Activated CD4-positive, alpha-beta T cell treated with anti-CD3 and anti-CD28 coated beads, Interleukin-2, amount 10 ng/mL, durations not matched to agents 7 days and 5 days (primary cell): ENCODE measurements at regions not wholly inside any gene's neighbourhood (a gene's known extent, or its start where the extent isn't known, plus 50 kb on each side); places are given as distances from the start of the nearest gene placed in this dataset.
"Not testable (repeated sequence)": the region's sequence is repeated elsewhere in the genome, so short reads cannot be mapped to it uniquely, and the experiment has no call there.

ENCODE experiments used
- CTCF ChIA-PET: fragments of 350-600 bp; sonication (Branson Sonifier 250); formaldehyde crosslinking; loops from one replicate; lab custom pipeline; 2021; ENCODE audit warnings: antibody characterized with exemption; lab: Charles Lee
- POLR2A ChIA-PET: fragments of 350-600 bp; sonication (Branson Sonifier 250); formaldehyde crosslinking; loops from one replicate; lab custom pipeline; 2021; ENCODE audit warnings: antibody characterized with exemption; lab: Charles Lee
- DNase-seq: peaks from one replicate; pipeline ENCODE4 v3.0.0-alpha.2; 2020
- H3K27ac Mint-ChIP-seq: one replicate; pipeline ENCODE4 v1.8.0; 2021; ENCODE audit warnings: mild to moderate bottlenecking, moderate library complexity, mixed read lengths
- H3K27me3 Mint-ChIP-seq: one replicate; pipeline ENCODE4 v1.8.0; 2021; ENCODE audit warnings: mixed read lengths
- H3K36me3 Mint-ChIP-seq: one replicate; pipeline ENCODE4 v1.8.0; 2021; ENCODE audit warnings: low read depth, mixed read lengths
- H3K4me1 Mint-ChIP-seq: one replicate; pipeline ENCODE4 v1.8.0; 2021; ENCODE audit warnings: mixed read lengths
- H3K4me3 Mint-ChIP-seq: one replicate; pipeline ENCODE4 v1.8.0; 2021; ENCODE audit warnings: mild to moderate bottlenecking, moderate library complexity, mixed read lengths
- H3K9me3 Mint-ChIP-seq: one replicate; pipeline ENCODE4 v1.8.0; 2021; ENCODE audit warnings: mixed read lengths

DNA sequence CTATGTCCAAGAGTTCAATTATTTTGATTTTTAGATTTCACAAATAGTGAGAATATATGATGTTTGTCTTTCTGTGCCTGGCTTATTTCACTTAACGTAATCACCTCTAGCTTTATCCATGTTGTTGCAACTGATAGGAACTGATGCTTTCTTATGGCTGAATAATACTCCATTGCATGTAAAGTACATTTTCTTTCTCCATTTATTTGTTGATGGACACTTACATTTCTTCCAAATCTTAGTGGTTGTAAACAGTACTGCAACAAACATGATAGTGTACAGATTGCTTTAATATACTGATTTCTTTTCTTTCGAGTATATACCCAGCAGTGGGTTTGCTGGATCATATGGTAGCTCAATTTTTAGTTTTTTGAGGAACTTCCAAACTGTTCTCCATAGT is 600.6 kb upstream of the SEMA6D start:
- ChIA-PET POLR2A (no interaction called here), CTCF (no interaction called here)
- no peak for DNase-seq
- H3K27me3 Mint-ChIP-seq: no peaks in the 10 kb centered on the region
- no peak overlapping the region for H3K27ac Mint-ChIP-seq
- H3K4me1 Mint-ChIP-seq: no peaks in the 10 kb centered on the region
- peaks cover 7% of the 10 kb centered on the region for H3K9me3 Mint-ChIP-seq
- H3K4me3 Mint-ChIP-seq: no peak overlapping the region
- H3K36me3 Mint-ChIP-seq: no peaks in the 10 kb centered on the region

DNA sequence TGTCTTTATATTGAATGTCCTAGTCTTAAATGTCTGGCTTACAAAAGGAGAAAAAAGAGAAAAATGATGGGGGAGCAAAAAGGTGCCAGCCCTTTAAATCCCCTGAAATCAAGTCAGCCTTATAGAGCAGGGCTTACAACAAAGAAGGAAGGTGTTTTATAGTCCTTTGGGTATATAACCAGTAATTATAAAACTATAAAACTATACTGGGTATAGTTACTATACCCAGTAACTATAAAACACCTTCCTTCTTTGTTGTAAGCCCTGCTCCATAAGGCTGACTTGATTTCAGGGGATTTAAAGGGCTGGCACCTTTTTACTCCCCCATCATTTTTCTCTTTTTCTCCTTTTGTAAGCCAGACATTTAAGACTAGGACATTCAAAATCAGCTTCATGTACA is 598.0 kb upstream of the SEMA6D start:
- POLR2A ChIA-PET: no interaction called here
- no peaks in the 10 kb centered on the region for H3K36me3 Mint-ChIP-seq
- peaks cover 7% of the 10 kb centered on the region for H3K9me3 Mint-ChIP-seq
- no peak for DNase-seq
- CTCF ChIA-PET: no interaction called here
- H3K4me1 Mint-ChIP-seq: no peaks in the 10 kb centered on the region
- H3K27ac Mint-ChIP-seq: no peak overlapping the region
- no peak overlapping the region for H3K4me3 Mint-ChIP-seq
- H3K27me3 Mint-ChIP-seq: no peaks in the 10 kb centered on the region

GRCh38 chr15:47124430-47125102 is 592.7 kb upstream of the SEMA6D start:
- H3K4me1 Mint-ChIP-seq: no peaks in the 10 kb centered on the region
- CTCF ChIA-PET: no interaction called here

DNA sequence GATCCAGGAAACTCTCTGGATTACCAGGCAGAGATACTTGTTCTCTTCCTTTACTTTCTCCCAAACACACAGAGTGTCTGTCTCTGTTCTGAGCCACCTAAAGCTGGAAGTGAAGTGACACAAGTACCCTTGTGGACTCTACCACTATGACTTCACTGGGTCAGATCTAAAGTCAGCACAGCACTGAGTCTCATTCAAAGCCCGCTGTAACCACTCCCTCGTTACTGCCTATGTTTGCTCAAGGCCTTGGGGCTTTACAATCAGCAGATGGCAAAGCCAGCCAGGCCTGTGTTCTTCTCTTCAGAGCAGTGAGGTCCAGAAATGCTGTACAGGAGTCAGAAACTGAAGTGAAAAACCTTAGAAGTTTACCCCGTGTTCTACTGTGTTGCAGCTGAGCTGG is 588.3 kb upstream of the SEMA6D start:
- CTCF ChIA-PET: no interaction called here

More at GRCh38 chr15:47124430-47125102, 592.7 kb upstream of the SEMA6D start:
- Mint-ChIP-seq H3K36me3 (no peaks in the 10 kb centered on the region), H3K4me3 (no peak overlapping the region), H3K27ac (no peak overlapping the region), H3K9me3 (peaks cover 17% of the 10 kb centered on the region), H3K27me3 (no peaks in the 10 kb centered on the region)
- POLR2A ChIA-PET: no interaction called here
- no peak for DNase-seq

GRCh38 chr15:47131450-47131849 is 585.9 kb upstream of the SEMA6D start:
- DNase-seq, H3K36me3 Mint-ChIP-seq, H3K4me3 Mint-ChIP-seq, CTCF ChIA-PET, H3K27ac Mint-ChIP-seq, H3K4me1 Mint-ChIP-seq, POLR2A ChIA-PET, H3K27me3 Mint-ChIP-seq: not testable (repeated sequence)
- H3K9me3 Mint-ChIP-seq: peaks cover 15% of the 10 kb centered on the region

More for the DNA sequence above, 588.3 kb upstream of the SEMA6D start:
- Mint-ChIP-seq H3K27ac (no peak overlapping the region), H3K36me3 (no peaks in the 10 kb centered on the region), H3K4me1 (no peaks in the 10 kb centered on the region), H3K9me3 (peaks cover 21% of the 10 kb centered on the region), H3K27me3 (no peaks in the 10 kb centered on the region), H3K4me3 (no peak overlapping the region)
- DNase-seq: no peak
- POLR2A ChIA-PET: no interaction called here

DNA sequence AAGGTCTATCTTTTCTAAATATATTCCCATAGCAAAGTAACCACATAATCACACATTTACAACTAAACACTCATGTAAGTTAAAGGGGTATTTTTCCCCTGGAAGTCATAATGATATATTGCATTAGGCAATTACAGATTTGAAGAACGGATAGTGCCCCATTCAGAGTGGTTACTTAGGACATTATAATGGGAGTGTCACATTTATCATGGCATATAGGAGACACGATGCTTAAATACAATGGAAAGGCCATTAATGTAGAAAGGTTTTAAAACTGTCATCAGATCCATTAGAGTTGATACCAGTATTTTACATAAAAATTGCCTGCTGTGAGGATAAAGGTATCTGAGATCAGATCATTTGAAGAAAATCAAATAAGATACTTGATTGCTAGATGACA is 582.0 kb upstream of the SEMA6D start:
- Mint-ChIP-seq H3K36me3 (no peaks in the 10 kb centered on the region), H3K4me1 (no peaks in the 10 kb centered on the region), H3K9me3 (peaks cover 6% of the 10 kb centered on the region), H3K27ac (no peak overlapping the region), H3K27me3 (no peaks in the 10 kb centered on the region), H3K4me3 (no peak overlapping the region)
- DNase-seq: no peak
- ChIA-PET CTCF (no interaction called here), POLR2A (no interaction called here)

GRCh38 chr15:47136236-47136635 is 581.1 kb upstream of the SEMA6D start:
- no peaks in the 10 kb centered on the region for H3K9me3 Mint-ChIP-seq
- H3K4me3 Mint-ChIP-seq: no peak overlapping the region
- CTCF ChIA-PET: no interaction called here
- H3K27ac Mint-ChIP-seq: no peak overlapping the region
- no peaks in the 10 kb centered on the region for H3K27me3 Mint-ChIP-seq
- H3K36me3 Mint-ChIP-seq: no peaks in the 10 kb centered on the region
- POLR2A ChIA-PET: no interaction called here
- DNase-seq: no peak
- no peaks in the 10 kb centered on the region for H3K4me1 Mint-ChIP-seq

- Mint-ChIP-seq H3K9me3 (peaks cover 7% of the 10 kb centered on the region), H3K27ac (no peak overlapping the region), H3K36me3 (no peaks in the 10 kb centered on the region), H3K27me3 (no peaks in the 10 kb centered on the region), H3K4me3 (no peak overlapping the region), H3K4me1 (no peaks in the 10 kb centered on the region)
- no peak for DNase-seq
- POLR2A ChIA-PET: no interaction called here
- CTCF ChIA-PET: no interaction called here
Measured at GRCh38 chr15:47139965-47140364, 577.3 kb upstream of the SEMA6D start.

GRCh38 chr15:47157827-47158226 is 559.5 kb upstream of the SEMA6D start:
- ChIA-PET POLR2A (no interaction called here), CTCF (no interaction called here)
- no peaks in the 10 kb centered on the region for H3K4me1 Mint-ChIP-seq

DNA sequence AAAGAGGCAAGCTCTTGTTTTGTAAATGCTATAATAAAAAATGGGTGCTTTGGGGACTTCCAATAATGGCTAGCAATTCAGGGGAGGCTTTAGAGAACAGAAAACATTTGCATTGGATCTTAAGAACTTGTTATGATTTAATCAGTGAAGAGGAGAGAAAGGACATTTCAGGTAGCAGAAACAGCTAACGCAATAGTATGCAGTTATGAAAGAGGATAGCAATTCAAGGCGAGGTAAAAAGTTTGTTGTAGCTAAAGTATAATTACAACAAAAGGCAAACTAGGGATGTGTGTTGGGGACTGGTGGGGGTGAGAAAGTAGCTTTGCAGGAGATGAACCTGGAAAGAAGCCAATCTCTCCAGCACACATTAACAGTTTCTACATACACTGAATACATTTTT is 558.7 kb upstream of the SEMA6D start:
- POLR2A ChIA-PET: no interaction called here
- no peak overlapping the region for H3K27ac Mint-ChIP-seq
- no peaks in the 10 kb centered on the region for H3K4me1 Mint-ChIP-seq
- DNase-seq: no peak
- no peaks in the 10 kb centered on the region for H3K27me3 Mint-ChIP-seq
- no peaks in the 10 kb centered on the region for H3K36me3 Mint-ChIP-seq
- peaks cover 3% of the 10 kb centered on the region for H3K9me3 Mint-ChIP-seq
- CTCF ChIA-PET: no interaction called here
- H3K4me3 Mint-ChIP-seq: no peak overlapping the region

More at GRCh38 chr15:47157827-47158226, 559.5 kb upstream of the SEMA6D start:
- Mint-ChIP-seq H3K27ac (no peak overlapping the region), H3K9me3 (peaks cover 3% of the 10 kb centered on the region), H3K4me3 (no peak overlapping the region), H3K36me3 (no peaks in the 10 kb centered on the region), H3K27me3 (no peaks in the 10 kb centered on the region)
- DNase-seq: no peak

DNA sequence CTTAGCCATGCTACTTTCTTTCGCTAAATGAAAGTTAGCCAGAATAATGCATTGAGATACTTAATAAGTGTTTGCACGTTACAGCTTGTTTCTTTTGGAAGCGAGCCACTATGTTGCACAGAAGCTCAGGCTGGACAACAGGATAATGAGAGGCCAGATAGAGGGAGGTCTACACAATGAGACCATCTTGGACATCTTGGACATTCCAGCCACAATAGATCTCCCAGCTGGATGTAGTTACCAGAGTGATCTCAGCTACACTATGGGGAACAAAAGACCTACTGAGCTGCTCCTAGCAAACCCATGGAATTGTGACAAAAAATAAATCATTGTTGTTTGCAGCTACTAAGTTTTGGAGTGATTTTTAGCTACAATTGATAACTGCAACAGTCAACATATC is 540.1 kb upstream of the SEMA6D start:
- DNase-seq: no peak
- Mint-ChIP-seq H3K27ac (no peak overlapping the region), H3K36me3 (no peaks in the 10 kb centered on the region), H3K9me3 (no peaks in the 10 kb centered on the region), H3K27me3 (peaks cover under 1% of the 10 kb centered on the region), H3K4me1 (no peaks in the 10 kb centered on the region), H3K4me3 (no peak overlapping the region)
- ChIA-PET POLR2A (no interaction called here), CTCF (no interaction called here)

GRCh38 chr15:47179988-47180387 is 537.3 kb upstream of the SEMA6D start:
- Mint-ChIP-seq H3K9me3 (no peaks in the 10 kb centered on the region), H3K27ac (no peak overlapping the region), H3K27me3 (peaks cover 22% of the 10 kb centered on the region), H3K4me1 (peaks cover 8% of the 10 kb centered on the region), H3K36me3 (no peaks in the 10 kb centered on the region), H3K4me3 (no peak overlapping the region)
- no peak for DNase-seq
- ChIA-PET CTCF (no interaction called here), POLR2A (no interaction called here)

GRCh38 chr15:47182818-47183217 is 534.5 kb upstream of the SEMA6D start:
- Mint-ChIP-seq H3K9me3 (no peaks in the 10 kb centered on the region), H3K4me3 (no peak overlapping the region), H3K4me1 (peaks cover 10% of the 10 kb centered on the region), H3K27me3 (peaks cover 39% of the 10 kb centered on the region), H3K36me3 (no peaks in the 10 kb centered on the region), H3K27ac (no peak overlapping the region)
- POLR2A ChIA-PET: no interaction called here
- CTCF ChIA-PET: no interaction called here
- no peak for DNase-seq
